A673 (cell line): ENCODE measurements at regions not wholly inside any gene's neighbourhood (a gene's known extent, or its start where the extent isn't known, plus 50 kb on each side); places are given as distances from the start of the nearest gene placed in this dataset.
A peak's percentile ranks its signal among the peaks of the same experiment; 100 is the strongest.

ENCODE experiments used
- BruUV-seq: library from RNA; stranded (reverse); fragments of 400-500 nt; replicated peaks from 2 replicates; lab custom pipeline; 2021; lab: Mats Ljungman, UMichigan
- CTCF ChIA-PET: fragments of 300-600 bp; sonication (Branson Sonifier 250); formaldehyde crosslinking; loops from one replicate; lab custom pipeline; 2022; ENCODE audit warnings: antibody characterized with exemption; lab: Charles Lee
- POLR2A ChIA-PET: fragments of 300-600 bp; sonication (Branson Sonifier 250); formaldehyde crosslinking; loops from one replicate; lab custom pipeline; 2022; ENCODE audit warnings: antibody characterized with exemption; ENCODE audit not compliant: low non-redundant PET; lab: Charles Lee
- DNase-seq: peaks from one replicate; pipeline ENCODE4 v3.0.0-alpha.2; 2015; ENCODE audit warnings: low spot score
- H3K27ac ChIP-seq: fragments of 200-600 bp; sonication (generic); 2 replicates; pipeline ENCODE4 v1.5.1; 2016; ENCODE audit warnings: mixed run types, low read depth, mild to moderate bottlenecking, mixed read lengths, antibody characterized with exemption, low read length; ENCODE audit not compliant: poor library complexity, severe bottlenecking
- H3K27me3 ChIP-seq: fragments of 200-600 bp; sonication (generic); replicated peaks from 2 replicates; pipeline ENCODE4 v1.6.1; 2017; ENCODE audit warnings: mixed run types, low read depth, mild to moderate bottlenecking, mixed read lengths, antibody characterized with exemption, low read length; ENCODE audit not compliant: insufficient read depth, poor library complexity
- H3K36me3 ChIP-seq: fragments of 200-600 bp; sonication (generic); 2 replicates; pipeline ENCODE4 v1.6.1; 2016; ENCODE audit warnings: mixed run types, mild to moderate bottlenecking, mixed read lengths, antibody characterized with exemption, low read length; ENCODE audit not compliant: insufficient read depth, poor library complexity, severe bottlenecking
- H3K4me1 ChIP-seq: fragments of 200-600 bp; sonication (generic); 2 replicates; pipeline ENCODE4 v1.6.1; 2017; ENCODE audit warnings: mixed run types, mild to moderate bottlenecking, mixed read lengths, antibody characterized with exemption, low read length; ENCODE audit not compliant: insufficient read depth, poor library complexity, severe bottlenecking
- H3K4me3 ChIP-seq: fragments of 200-600 bp; sonication (generic); 2 replicates; pipeline ENCODE4 v1.5.1; 2016; ENCODE audit warnings: low read depth, mixed run types, mild to moderate bottlenecking, mixed read lengths, low read length; ENCODE audit not compliant: poor library complexity, severe bottlenecking
- H3K9me3 ChIP-seq: fragments of 200-600 bp; sonication (generic); 2 replicates; pipeline ENCODE4 v1.6.1; 2016; ENCODE audit warnings: mixed run types, low read depth, mild to moderate bottlenecking, mixed read lengths, antibody characterized with exemption, low read length; ENCODE audit not compliant: poor library complexity, severe bottlenecking
- EZH2 ChIP-seq: fragments of 200-600 bp; sonication (generic); IDR thresholded peaks from 2 replicates; pipeline ENCODE4 v1.6.1; 2017; ENCODE audit warnings: borderline replicate concordance, low read depth, mild to moderate bottlenecking, mixed read lengths, antibody characterized with exemption, low read length; ENCODE audit not compliant: poor library complexity, severe bottlenecking
- intact Hi-C: fragments of 100-400 bp; cut with micrococcal nuclease; formaldehyde crosslinking; loops from one replicate; pipeline ENCODE4 v1.10.0; 2022; ENCODE audit not compliant: unreplicated experiment
- TF ChIP-seq, protein P1 (sequence below): fragments of 300-800, 200-600 bp; sonication (generic); conservative IDR thresholded peaks from 2 replicates; pipeline ENCODE4 v1.5.1; 2017; ENCODE audit warnings: low read depth, mild to moderate bottlenecking, antibody characterized with exemption, low read length, moderate library complexity, mixed read lengths

DNA sequence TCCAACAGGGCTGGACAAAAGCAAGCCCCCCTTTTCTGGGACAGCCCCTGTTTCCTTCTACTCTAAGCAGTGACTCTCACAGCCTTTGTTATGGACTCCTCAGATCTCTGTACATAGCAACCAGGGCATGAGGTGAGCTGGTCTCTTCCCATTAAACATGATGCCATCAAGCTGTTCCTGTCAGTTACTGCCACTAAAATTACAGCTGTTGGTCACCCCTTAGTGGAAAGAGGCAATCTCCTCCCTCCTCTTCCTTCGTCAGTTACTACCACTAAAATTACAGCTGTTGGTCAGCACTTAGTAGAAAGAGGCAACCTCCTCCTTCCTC is 95.2 kb upstream of the SMIM36 start:
- POLR2A ChIA-PET = no interaction called here
- CTCF ChIA-PET = no interaction called here
- no peak for TF ChIP-seq EZH2
- TF ChIP-seq, protein P1, sequence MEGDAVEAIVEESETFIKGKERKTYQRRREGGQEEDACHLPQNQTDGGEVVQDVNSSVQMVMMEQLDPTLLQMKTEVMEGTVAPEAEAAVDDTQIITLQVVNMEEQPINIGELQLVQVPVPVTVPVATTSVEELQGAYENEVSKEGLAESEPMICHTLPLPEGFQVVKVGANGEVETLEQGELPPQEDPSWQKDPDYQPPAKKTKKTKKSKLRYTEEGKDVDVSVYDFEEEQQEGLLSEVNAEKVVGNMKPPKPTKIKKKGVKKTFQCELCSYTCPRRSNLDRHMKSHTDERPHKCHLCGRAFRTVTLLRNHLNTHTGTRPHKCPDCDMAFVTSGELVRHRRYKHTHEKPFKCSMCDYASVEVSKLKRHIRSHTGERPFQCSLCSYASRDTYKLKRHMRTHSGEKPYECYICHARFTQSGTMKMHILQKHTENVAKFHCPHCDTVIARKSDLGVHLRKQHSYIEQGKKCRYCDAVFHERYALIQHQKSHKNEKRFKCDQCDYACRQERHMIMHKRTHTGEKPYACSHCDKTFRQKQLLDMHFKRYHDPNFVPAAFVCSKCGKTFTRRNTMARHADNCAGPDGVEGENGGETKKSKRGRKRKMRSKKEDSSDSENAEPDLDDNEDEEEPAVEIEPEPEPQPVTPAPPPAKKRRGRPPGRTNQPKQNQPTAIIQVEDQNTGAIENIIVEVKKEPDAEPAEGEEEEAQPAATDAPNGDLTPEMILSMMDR = no peak
- no peaks in the 10 kb centered on the region for H3K9me3 ChIP-seq
- no peaks in the 10 kb centered on the region for H3K36me3 ChIP-seq
- H3K27me3 ChIP-seq = peaks cover 43% of the 10 kb centered on the region
- H3K4me1 ChIP-seq = peaks cover 3% of the 10 kb centered on the region
- no TSS peak for BruUV-seq
- no peak overlapping the region for H3K27ac ChIP-seq
- no peak overlapping the region for H3K4me3 ChIP-seq
- no peak for DNase-seq
- intact Hi-C loops = no loop called here

DNA sequence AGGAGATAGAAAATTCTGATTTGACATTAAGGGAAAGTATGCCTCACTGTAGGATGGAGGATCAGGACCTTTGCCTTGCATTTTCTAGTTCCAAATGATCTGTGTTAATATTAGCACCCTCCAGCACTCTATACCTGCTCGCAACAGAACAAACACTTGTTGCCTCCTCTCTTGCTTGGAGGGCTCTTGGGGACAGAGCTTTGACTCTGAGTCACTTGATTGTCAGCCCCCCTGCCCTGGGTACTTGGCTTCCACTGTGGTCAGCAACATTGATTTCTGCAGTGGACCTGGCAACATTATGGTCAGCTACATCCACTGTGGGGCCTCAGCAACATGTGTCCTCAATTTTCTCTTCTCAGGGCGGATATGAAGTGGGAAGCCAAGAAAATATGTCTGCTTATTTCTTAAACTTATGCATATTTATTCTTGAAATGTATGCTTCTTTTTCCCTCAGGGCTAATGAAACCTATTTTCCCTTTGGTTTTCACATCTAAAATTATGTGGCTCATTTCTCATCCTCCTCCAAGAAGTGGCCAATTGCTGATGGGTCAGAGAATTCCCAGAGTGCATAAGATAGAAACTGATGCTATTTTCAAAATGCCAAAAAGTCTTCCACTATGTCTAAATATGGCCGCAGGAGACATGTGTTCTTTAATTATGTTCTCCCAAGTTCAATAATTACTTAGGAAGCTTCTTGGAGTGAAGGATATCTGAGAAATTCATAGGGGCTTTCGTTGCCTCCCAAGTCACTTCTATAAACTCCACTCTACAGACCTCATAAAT is 94.6 kb upstream of the SMIM36 start:
- intact Hi-C loops = no loop called here
- peaks cover 3% of the 10 kb centered on the region for H3K4me1 ChIP-seq
- ChIA-PET POLR2A (no interaction called here), CTCF (no interaction called here)
- no peak for DNase-seq
- H3K9me3 ChIP-seq = no peaks in the 10 kb centered on the region
- no peaks in the 10 kb centered on the region for H3K36me3 ChIP-seq
- no peak overlapping the region for H3K4me3 ChIP-seq
- H3K27ac ChIP-seq = no peak overlapping the region
- peaks cover 37% of the 10 kb centered on the region for H3K27me3 ChIP-seq
- TF ChIP-seq EZH2 = no peak
- TF ChIP-seq, protein P1 = no peak
- BruUV-seq = no TSS peak

DNA sequence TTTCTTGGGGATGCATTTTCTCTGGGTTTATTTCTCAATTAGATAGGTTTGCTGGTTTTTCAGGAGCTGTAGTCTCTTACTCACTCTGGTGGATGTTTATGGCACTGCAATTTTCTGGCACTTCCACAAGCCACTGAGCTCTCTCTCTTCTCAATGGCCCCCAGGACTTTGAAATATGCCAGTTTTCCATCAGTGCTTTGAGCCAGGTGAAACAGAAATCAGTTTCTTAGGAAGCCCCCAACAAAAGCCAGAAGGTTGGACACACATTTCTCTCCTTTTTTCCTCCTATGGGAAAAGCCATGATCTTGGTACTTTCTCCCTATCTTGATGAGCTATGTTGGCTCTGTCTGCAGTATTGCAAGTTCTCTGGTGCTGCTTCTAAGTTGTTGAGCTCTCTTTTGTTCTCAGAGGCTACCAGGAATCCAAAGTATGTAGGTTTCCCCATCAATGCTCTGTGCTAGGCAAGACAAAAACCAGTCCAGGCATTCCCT is 90.7 kb upstream of the SMIM36 start:
- Histone ChIP-seq H3K9me3 (peaks cover 11% of the 10 kb centered on the region), H3K36me3 (no peaks in the 10 kb centered on the region), H3K4me3 (no peak overlapping the region), H3K4me1 (no peaks in the 10 kb centered on the region), H3K27me3 (peaks cover 37% of the 10 kb centered on the region), H3K27ac (no peak overlapping the region)
- POLR2A ChIA-PET = interaction anchor here (0.6 kb wide), 1 partner anchor 552 kb away, joined by 3 read pairs; no protein-coding TSS in a partner anchor
- CTCF ChIA-PET = interaction anchor here (0.7 to 1.9 kb wide), 12 partner anchors 35 to 182 kb away, joined by 3 to 12 read pairs (median 4); no protein-coding TSS in a partner anchor
- intact Hi-C loops = loop anchor here (1.0 to 5.0 kb wide), 3 partner anchors 55 to 115 kb away; no protein-coding TSS in a partner anchor
- TF ChIP-seq EZH2 = no peak
- TF ChIP-seq, protein P1 = peak; percentile 81
- peak; percentile 68 for DNase-seq
- BruUV-seq = no TSS peak
